Osteocyte (in vitro differentiated cells): ENCODE measurements at regions not wholly inside any gene's neighbourhood (a gene's known extent, or its start where the extent isn't known, plus 50 kb on each side); places are given as distances from the start of the nearest gene placed in this dataset.

ENCODE experiments used
- DNase-seq: peaks from one replicate; pipeline ENCODE4 v3.0.0; 2021; ENCODE audit warnings: mixed read lengths; ENCODE audit not compliant: unreplicated experiment; ENCODE audit errors: extremely low spot score
- H3K27ac Mint-ChIP-seq: one replicate; pipeline ENCODE4 v1.8.0; 2021; ENCODE audit warnings: mild to moderate bottlenecking, mixed read lengths; ENCODE audit not compliant: unreplicated experiment
- H3K27me3 Mint-ChIP-seq: one replicate; pipeline ENCODE4 v1.8.0; 2021; ENCODE audit warnings: mixed read lengths; ENCODE audit not compliant: unreplicated experiment
- H3K36me3 Mint-ChIP-seq: one replicate; pipeline ENCODE4 v1.8.0; 2021; ENCODE audit warnings: mixed read lengths; ENCODE audit not compliant: unreplicated experiment
- H3K4me1 Mint-ChIP-seq: one replicate; pipeline ENCODE4 v1.8.0; 2021; ENCODE audit warnings: mixed read lengths; ENCODE audit not compliant: unreplicated experiment
- H3K4me3 Mint-ChIP-seq: one replicate; pipeline ENCODE4 v1.8.0; 2021; ENCODE audit warnings: mild to moderate bottlenecking, moderate library complexity, mixed read lengths; ENCODE audit not compliant: unreplicated experiment
- H3K9me3 Mint-ChIP-seq: one replicate; pipeline ENCODE4 v1.8.0; 2021; ENCODE audit warnings: mixed read lengths; ENCODE audit not compliant: unreplicated experiment
- CTCF ChIP-seq: fragments of 200-600 bp; sonication (generic); IDR thresholded peaks from 2 replicates; pipeline ENCODE4 v1.5.0; 2021; ENCODE audit warnings: antibody characterized with exemption, mild to moderate bottlenecking, moderate library complexity

GRCh38 chr17:410543-411401 is 58.2 kb upstream of the RPH3AL start:
- Mint-ChIP-seq H3K27me3 (no peaks in the 10 kb centered on the region), H3K36me3 (peaks cover 4% of the 10 kb centered on the region), H3K4me1 (peaks cover 22% of the 10 kb centered on the region), H3K4me3 (peak overlapping the region; percentile 79), H3K9me3 (no peaks in the 10 kb centered on the region), H3K27ac (peak overlapping the region; percentile 88)
- TF ChIP-seq CTCF: no peak
- no peak for DNase-seq

- peaks cover 22% of the 10 kb centered on the region for H3K4me1 Mint-ChIP-seq
- H3K4me3 Mint-ChIP-seq: peak overlapping the region; percentile 79
- peak; percentile 100 for DNase-seq
Measured at GRCh38 chr17:409848-410542, 57.4 kb upstream of the RPH3AL start.

GRCh38 chr17:409308-409847 is 56.8 kb upstream of the RPH3AL start:
- DNase-seq: no peak
- Mint-ChIP-seq H3K27ac (peak overlapping the region; percentile 88), H3K4me3 (peak overlapping the region; percentile 79), H3K4me1 (peaks cover 22% of the 10 kb centered on the region), H3K27me3 (peaks cover 2% of the 10 kb centered on the region), H3K9me3 (no peaks in the 10 kb centered on the region), H3K36me3 (peaks cover 4% of the 10 kb centered on the region)
- TF ChIP-seq CTCF: no peak

More at GRCh38 chr17:409848-410542, 57.4 kb upstream of the RPH3AL start:
- H3K27me3 Mint-ChIP-seq: peaks cover 2% of the 10 kb centered on the region
- peak overlapping the region; percentile 88 for H3K27ac Mint-ChIP-seq
- TF ChIP-seq CTCF: no peak
- H3K9me3 Mint-ChIP-seq: no peaks in the 10 kb centered on the region
- peaks cover 4% of the 10 kb centered on the region for H3K36me3 Mint-ChIP-seq

GRCh38 chr17:404703-405102 is 52.1 kb upstream of the RPH3AL start:
- H3K36me3 Mint-ChIP-seq: no peaks in the 10 kb centered on the region
- no peaks in the 10 kb centered on the region for H3K9me3 Mint-ChIP-seq
- H3K27ac Mint-ChIP-seq: no peak overlapping the region
- DNase-seq: no peak
- H3K4me1 Mint-ChIP-seq: peaks cover 5% of the 10 kb centered on the region
- peaks cover 2% of the 10 kb centered on the region for H3K27me3 Mint-ChIP-seq
- H3K4me3 Mint-ChIP-seq: no peak overlapping the region
- TF ChIP-seq CTCF: no peak
